IPS-20b (cell line): ENCODE measurements at regions not wholly inside any gene's neighbourhood (a gene's known extent, or its start where the extent isn't known, plus 50 kb on each side); places are given as distances from the start of the nearest gene placed in this dataset.
"Not testable (repeated sequence)": the region's sequence is repeated elsewhere in the genome, so short reads cannot be mapped to it uniquely, and the experiment has no call there.

Source experiments
- H3K27ac ChIP-seq: one replicate; pipeline ENCODE4 v1.5.1; 2013; ENCODE audit warnings: low read length
- H3K27me3 ChIP-seq: 2 replicates; pipeline ENCODE4 v1.6.1; 2013; ENCODE audit warnings: mild to moderate bottlenecking, low read length, inconsistent platforms; ENCODE audit not compliant: insufficient read depth
- H3K36me3 ChIP-seq: 2 replicates; pipeline ENCODE4 v1.6.1; 2013; ENCODE audit warnings: low read depth, mild to moderate bottlenecking, inconsistent platforms, low read length, moderate library complexity; ENCODE audit not compliant: insufficient read depth
- H3K4me1 ChIP-seq: 2 replicates; pipeline ENCODE4 v1.6.1; 2013; ENCODE audit warnings: mild to moderate bottlenecking, control low read depth, inconsistent platforms, low read length, moderate library complexity; ENCODE audit not compliant: insufficient read depth
- H3K4me3 ChIP-seq: 2 replicates; pipeline ENCODE4 v1.5.1; 2013; ENCODE audit warnings: mild to moderate bottlenecking, low read length, inconsistent platforms
- H3K9ac ChIP-seq: 2 replicates; pipeline ENCODE4 v1.6.1; 2013; ENCODE audit warnings: low read depth, mild to moderate bottlenecking, inconsistent platforms, low read length, moderate library complexity
- H3K9me3 ChIP-seq: 2 replicates; pipeline ENCODE4 v1.6.1; 2013; ENCODE audit warnings: mild to moderate bottlenecking, low read depth, low read length, inconsistent platforms; ENCODE audit not compliant: insufficient read depth

GRCh38 chr3:159488602-159489001 lies 500.0 kb upstream of the IL12A start:
- H3K9ac ChIP-seq, result no peak overlapping the region
- H3K4me3 ChIP-seq, result no peak overlapping the region
- peaks cover 3% of the 10 kb centered on the region; the same call in 1 of the 2 replicates for H3K4me1 ChIP-seq
- no peaks in the 10 kb centered on the region for H3K36me3 ChIP-seq
- H3K27me3 ChIP-seq, result no peaks in the 10 kb centered on the region
- H3K27ac ChIP-seq, result no peak overlapping the region
- peaks cover 9% of the 10 kb centered on the region; the same call in 1 of the 2 replicates for H3K9me3 ChIP-seq

- H3K9ac ChIP-seq, result no peak overlapping the region
- H3K36me3 ChIP-seq, result no peaks in the 10 kb centered on the region
- H3K27me3 ChIP-seq, result no peaks in the 10 kb centered on the region
- H3K9me3 ChIP-seq, result no peaks in the 10 kb centered on the region
- no peaks in the 10 kb centered on the region; the same call in 1 of the 2 replicates for H3K4me1 ChIP-seq
- no peak overlapping the region for H3K4me3 ChIP-seq
- H3K27ac ChIP-seq, result no peak overlapping the region
Observed at GRCh38 chr3:159497361-159497760, 491.3 kb upstream of the IL12A start.

GRCh38 chr3:159499031-159499793 lies 489.4 kb upstream of the IL12A start:
- Histone ChIP-seq H3K9ac (no peak overlapping the region), H3K9me3 (no peaks in the 10 kb centered on the region), H3K4me1 (no peaks in the 10 kb centered on the region; the same call in 1 of the 2 replicates), H3K4me3 (no peak overlapping the region), H3K27ac (no peak overlapping the region), H3K27me3 (no peaks in the 10 kb centered on the region), H3K36me3 (no peaks in the 10 kb centered on the region)

GRCh38 chr3:159501029-159501428 lies 487.6 kb upstream of the IL12A start:
- H3K9ac ChIP-seq, result no peak overlapping the region
- no peaks in the 10 kb centered on the region for H3K9me3 ChIP-seq
- H3K36me3 ChIP-seq, result no peaks in the 10 kb centered on the region
- no peak overlapping the region for H3K4me3 ChIP-seq
- H3K27ac ChIP-seq, result no peak overlapping the region
- H3K27me3 ChIP-seq, result no peaks in the 10 kb centered on the region
- no peaks in the 10 kb centered on the region; the same call in 1 of the 2 replicates for H3K4me1 ChIP-seq

- no peaks in the 10 kb centered on the region; the same call in 1 of the 2 replicates for H3K4me1 ChIP-seq
- H3K36me3 ChIP-seq, result no peaks in the 10 kb centered on the region
- H3K9me3 ChIP-seq, result no peaks in the 10 kb centered on the region
- no peaks in the 10 kb centered on the region for H3K27me3 ChIP-seq
- H3K4me3 ChIP-seq, result no peak overlapping the region
- no peak overlapping the region for H3K27ac ChIP-seq
- no peak overlapping the region for H3K9ac ChIP-seq
Observed at GRCh38 chr3:159502986-159503385, 485.6 kb upstream of the IL12A start.

GRCh38 chr3:159510988-159511387 lies 477.6 kb upstream of the IL12A start:
- H3K9me3 ChIP-seq, H3K9ac ChIP-seq, H3K4me1 ChIP-seq: not testable (repeated sequence)

GRCh38 chr3:159513444-159513843 lies 475.2 kb upstream of the IL12A start:
- Histone ChIP-seq H3K4me3 (no peak overlapping the region), H3K27me3 (no peaks in the 10 kb centered on the region), H3K36me3 (no peaks in the 10 kb centered on the region), H3K9me3 (0 out of 2 replicates have a peak, but pooled peaks cover 5% of the 10 kb centered on the region), H3K9ac (no peak overlapping the region), H3K4me1 (no peaks in the 10 kb centered on the region), H3K27ac (no peak overlapping the region)

More at GRCh38 chr3:159510988-159511387, 477.6 kb upstream of the IL12A start:
- H3K27ac ChIP-seq, H3K36me3 ChIP-seq, H3K27me3 ChIP-seq, H3K4me3 ChIP-seq: not testable (repeated sequence)

GRCh38 chr3:159513867-159514380 lies 474.7 kb upstream of the IL12A start:
- Histone ChIP-seq H3K36me3 (no peaks in the 10 kb centered on the region), H3K27me3 (no peaks in the 10 kb centered on the region), H3K27ac (no peak overlapping the region), H3K4me1 (no peaks in the 10 kb centered on the region), H3K4me3 (no peak overlapping the region), H3K9me3 (0 out of 2 replicates have a peak, but pooled peaks cover 5% of the 10 kb centered on the region), H3K9ac (no peak overlapping the region)

- no peaks in the 10 kb centered on the region for H3K36me3 ChIP-seq
- no peak overlapping the region for H3K27ac ChIP-seq
- no peaks in the 10 kb centered on the region for H3K27me3 ChIP-seq
- no peak overlapping the region for H3K9ac ChIP-seq
- no peak overlapping the region for H3K4me3 ChIP-seq
- no peaks in the 10 kb centered on the region for H3K4me1 ChIP-seq
- no peaks in the 10 kb centered on the region for H3K9me3 ChIP-seq
Observed at GRCh38 chr3:159517105-159517504, 471.5 kb upstream of the IL12A start.

GRCh38 chr3:159520638-159521037 lies 468.0 kb upstream of the IL12A start:
- Histone ChIP-seq H3K4me1 (no peaks in the 10 kb centered on the region), H3K27ac (no peak overlapping the region), H3K4me3 (no peak overlapping the region), H3K36me3 (no peaks in the 10 kb centered on the region), H3K27me3 (no peaks in the 10 kb centered on the region), H3K9ac (no peak overlapping the region), H3K9me3 (no peaks in the 10 kb centered on the region)

GRCh38 chr3:159522276-159522675 lies 466.4 kb upstream of the IL12A start:
- Histone ChIP-seq H3K9ac (no peak overlapping the region), H3K27me3 (no peaks in the 10 kb centered on the region), H3K4me3 (no peak overlapping the region), H3K4me1 (no peaks in the 10 kb centered on the region), H3K9me3 (no peaks in the 10 kb centered on the region), H3K27ac (no peak overlapping the region), H3K36me3 (no peaks in the 10 kb centered on the region)

- Histone ChIP-seq H3K27me3 (no peaks in the 10 kb centered on the region), H3K4me3 (no peak overlapping the region), H3K27ac (no peak overlapping the region), H3K9ac (no peak overlapping the region), H3K9me3 (no peaks in the 10 kb centered on the region), H3K4me1 (no peaks in the 10 kb centered on the region; the same call in 1 of the 2 replicates), H3K36me3 (no peaks in the 10 kb centered on the region)
Observed at GRCh38 chr3:159528251-159528895, 460.3 kb upstream of the IL12A start.
